GM12891 (cell line): ENCODE measurements at regions not wholly inside any gene's neighbourhood (a gene's known extent, or its start where the extent isn't known, plus 50 kb on each side); places are given as distances from the start of the nearest gene placed in this dataset.

Experiments
- PAX5 ChIP-seq: IDR thresholded peaks from 2 replicates; pipeline ENCODE4 v1.6.1; 2011; ENCODE audit warnings: low read length, moderate library complexity, mild to moderate bottlenecking; ENCODE audit not compliant: insufficient read depth, severe bottlenecking
- POLR2A ChIP-seq: IDR thresholded peaks from 2 replicates; pipeline ENCODE4 v1.6.1; 2011; ENCODE audit warnings: low read depth, low read length, control low read depth
- POLR2AphosphoS5 ChIP-seq: IDR thresholded peaks from 2 replicates; pipeline ENCODE4 v1.6.1; 2011; ENCODE audit warnings: low read depth, low read length, control low read depth
- POU2F2 ChIP-seq: IDR thresholded peaks from 2 replicates; pipeline ENCODE4 v1.6.1; 2011; ENCODE audit warnings: low read depth, mild to moderate bottlenecking, control low read depth, low read length, moderate library complexity
- SPI1 ChIP-seq: IDR thresholded peaks from 2 replicates; pipeline ENCODE4 v1.6.1; 2011; ENCODE audit warnings: low read depth, low read length, control low read depth
- TAF1 ChIP-seq: IDR thresholded peaks from 2 replicates; pipeline ENCODE4 v1.6.1; 2011; ENCODE audit warnings: low read depth, low read length, control low read depth

GRCh38 chr6:22119500-22119899, 177.3 kb downstream of the PRL start:
- TF ChIP-seq POLR2A (no peak), POLR2AphosphoS5 (no peak), TAF1 (no peak), SPI1 (no peak), PAX5 (no peak), POU2F2 (no peak)
